ENCODE measurements at regions not wholly inside any gene's neighbourhood (a gene's known extent, or its start where the extent isn't known, plus 50 kb on each side); places are given as distances from the start of the nearest gene placed in this dataset.

DNA sequence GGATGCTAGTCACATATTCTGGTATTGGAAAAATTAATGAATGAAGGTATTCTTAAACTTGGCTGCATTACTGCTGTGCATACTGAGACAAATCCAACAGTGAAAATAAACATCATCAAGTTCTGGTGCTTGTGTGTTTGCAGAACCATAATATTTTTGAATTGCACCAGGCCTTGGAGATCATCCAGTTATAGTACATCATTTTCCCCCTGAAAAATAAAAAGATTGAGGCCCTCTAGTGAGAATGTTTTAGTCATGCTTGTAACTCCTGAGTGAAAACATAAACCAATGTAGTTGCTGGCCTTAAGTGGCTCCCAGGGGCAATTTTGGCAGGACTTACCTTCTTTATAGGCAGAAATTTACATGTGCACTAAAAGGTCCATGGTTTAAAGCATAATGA lies 218.8 kb upstream of the TMEM229A start:
- H3K79me2 ChIP-seq (ENCODE audit: insufficient read depth, low read length), result no peaks in the 10 kb centered on the region
- H3K9ac ChIP-seq (ENCODE audit: low read depth, low read length), result no peak overlapping the region
- H2AFZ ChIP-seq (ENCODE audit: low read depth, low read length), result no peak overlapping the region
- DNase-seq, result no peak
- no peaks in the 10 kb centered on the region for H4K20me1 ChIP-seq (ENCODE audit: insufficient read depth, low read length)
- H3K4me2 ChIP-seq (ENCODE audit: insufficient read depth, low read length), result no peak overlapping the region
- H3K27me3 ChIP-seq (ENCODE audit: insufficient read depth, low read length, poor library complexity), result no peaks in the 10 kb centered on the region
- no peak for ATAC-seq (ENCODE audit: insufficient read depth, low read depth)
- no peaks in the 10 kb centered on the region for H3K9me3 ChIP-seq (ENCODE audit: insufficient read depth, low read length, severe bottlenecking)
- H3K4me3 ChIP-seq (ENCODE audit: low read depth in 1 of 2, low read length in 2 of 2), result no peak overlapping the region
- no peaks in the 10 kb centered on the region for H3K36me3 ChIP-seq (ENCODE audit: insufficient read depth, low read length)
- H3K4me1 ChIP-seq (ENCODE audit: insufficient read depth, low read length), result no peaks in the 10 kb centered on the region
- no peak overlapping the region for H3K27ac ChIP-seq (ENCODE audit: low read length)
- no peak for TF ChIP-seq EZH2 (IDR thresholded peaks at IDR 0.05; ENCODE audit: borderline replicate concordance, low read depth, low read length, severe bottlenecking)
- no peak for TF ChIP-seq CTCF (IDR thresholded peaks at IDR 0.05; ENCODE audit: borderline replicate concordance, extremely low read depth, low read length, poor library complexity, severe bottlenecking)

DNA sequence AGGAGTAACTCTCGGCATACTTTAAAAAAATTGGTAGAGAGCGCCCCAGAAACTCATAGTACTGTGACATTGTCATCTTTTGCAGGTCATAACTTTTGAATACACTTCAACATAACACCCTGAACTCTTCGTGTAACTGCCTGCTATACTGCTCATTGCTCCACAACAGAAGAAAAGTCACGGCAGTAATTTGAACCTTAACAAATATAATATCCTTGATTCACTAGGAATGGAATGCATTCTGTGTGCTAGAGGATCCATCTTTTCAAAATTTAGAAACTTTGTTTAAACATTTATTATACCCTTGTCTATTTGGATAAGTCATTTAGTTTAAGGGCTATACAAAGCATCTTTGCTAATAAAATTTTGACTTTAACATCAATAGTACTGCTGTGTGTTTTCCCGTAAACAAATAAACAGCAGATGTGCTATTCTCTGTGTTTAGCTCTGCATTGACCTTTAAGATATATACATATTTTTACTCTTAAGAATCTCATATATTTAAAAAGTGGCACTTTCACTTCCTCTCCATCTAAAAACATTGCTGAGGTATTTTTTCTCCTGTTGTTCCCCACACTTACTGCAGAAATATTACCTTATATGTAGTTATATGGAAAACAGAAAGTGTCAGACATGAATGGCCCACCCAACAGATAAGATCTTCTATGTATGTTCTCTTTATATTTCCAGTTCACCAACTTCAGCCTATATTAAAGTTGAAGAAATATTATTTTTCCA lies 217.6 kb upstream of the TMEM229A start:
- Histone ChIP-seq H3K4me2 (ENCODE audit: insufficient read depth, low read length) (no peak overlapping the region), H3K36me3 (ENCODE audit: insufficient read depth, low read length) (no peaks in the 10 kb centered on the region), H4K20me1 (ENCODE audit: insufficient read depth, low read length) (no peaks in the 10 kb centered on the region), H3K27me3 (ENCODE audit: insufficient read depth, low read length, poor library complexity) (no peaks in the 10 kb centered on the region), H3K4me1 (ENCODE audit: insufficient read depth, low read length) (no peaks in the 10 kb centered on the region), H3K4me3 (ENCODE audit: low read depth in 1 of 2, low read length in 2 of 2) (no peak overlapping the region), H2AFZ (ENCODE audit: low read depth, low read length) (no peak overlapping the region), H3K27ac (ENCODE audit: low read length) (no peak overlapping the region), H3K9ac (ENCODE audit: low read depth, low read length) (no peak overlapping the region), H3K79me2 (ENCODE audit: insufficient read depth, low read length) (no peaks in the 10 kb centered on the region), H3K9me3 (ENCODE audit: insufficient read depth, low read length, severe bottlenecking) (no peaks in the 10 kb centered on the region)
- no peak for TF ChIP-seq CTCF (IDR thresholded peaks at IDR 0.05; ENCODE audit: borderline replicate concordance, extremely low read depth, low read length, poor library complexity, severe bottlenecking)
- TF ChIP-seq EZH2 (IDR thresholded peaks at IDR 0.05; ENCODE audit: borderline replicate concordance, low read depth, low read length, severe bottlenecking), result no peak
- no peak for ATAC-seq (ENCODE audit: insufficient read depth, low read depth)
- DNase-seq, result no peak

DNA sequence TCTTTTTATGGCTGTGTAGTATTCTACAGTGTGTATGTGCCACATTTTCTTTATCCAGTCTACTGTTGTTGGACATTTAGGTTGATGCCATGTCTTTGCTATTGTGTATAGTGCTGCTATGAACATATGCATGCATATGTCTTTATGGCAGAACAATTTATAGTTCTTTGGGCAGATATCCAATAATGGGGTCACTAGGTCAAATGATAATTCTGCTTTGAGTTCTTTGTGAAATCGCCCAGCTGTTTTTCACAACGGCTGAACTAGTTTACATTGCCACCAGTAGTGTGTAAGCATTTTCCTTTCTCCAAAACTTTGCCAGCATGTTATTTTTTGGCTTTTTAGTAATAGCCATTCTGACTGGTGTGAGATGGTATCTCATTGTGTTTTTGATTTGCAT lies 214.8 kb upstream of the TMEM229A start:
- Histone ChIP-seq H3K9me3 (ENCODE audit: insufficient read depth, low read length, severe bottlenecking) (no peaks in the 10 kb centered on the region), H3K4me3 (ENCODE audit: low read depth in 1 of 2, low read length in 2 of 2) (no peak overlapping the region), H4K20me1 (ENCODE audit: insufficient read depth, low read length) (no peaks in the 10 kb centered on the region), H3K27ac (ENCODE audit: low read length) (no peak overlapping the region), H3K4me2 (ENCODE audit: insufficient read depth, low read length) (no peak overlapping the region), H3K36me3 (ENCODE audit: insufficient read depth, low read length) (no peaks in the 10 kb centered on the region), H3K79me2 (ENCODE audit: insufficient read depth, low read length) (no peaks in the 10 kb centered on the region), H2AFZ (ENCODE audit: low read depth, low read length) (no peak overlapping the region), H3K9ac (ENCODE audit: low read depth, low read length) (no peak overlapping the region), H3K27me3 (ENCODE audit: insufficient read depth, low read length, poor library complexity) (no peaks in the 10 kb centered on the region), H3K4me1 (ENCODE audit: insufficient read depth, low read length) (no peaks in the 10 kb centered on the region)
- DNase-seq (no peak), ATAC-seq (ENCODE audit: insufficient read depth, low read depth) (no peak)
- no peak for TF ChIP-seq CTCF (IDR thresholded peaks at IDR 0.05; ENCODE audit: borderline replicate concordance, extremely low read depth, low read length, poor library complexity, severe bottlenecking)
- TF ChIP-seq EZH2 (IDR thresholded peaks at IDR 0.05; ENCODE audit: borderline replicate concordance, low read depth, low read length, severe bottlenecking), result no peak
